SK-N-SH (cell line): ENCODE measurements at regions not wholly inside any gene's neighbourhood (a gene's known extent, or its start where the extent isn't known, plus 50 kb on each side); places are given as distances from the start of the nearest gene placed in this dataset.

ENCODE experiments used
- CTCF ChIA-PET: fragments of 300-600, 350-600 bp; formaldehyde crosslinking; extraction: SDS; loops from one replicate; lab custom pipeline; 2021; lab: Yijun Ruan, JAX
- POLR2A ChIA-PET: fragments of 350-600 bp; sonication (Branson Sonifier 250); formaldehyde crosslinking; extraction: SDS; loops from one replicate; lab custom pipeline; 2020; ENCODE audit warnings: antibody characterized with exemption, inconsistent platforms; lab: Yijun Ruan, JAX
- DNase-seq: peaks from one replicate; pipeline ENCODE4 v3.0.0; 2012
- H2AFZ ChIP-seq: fragments of 200-600 bp; sonication (generic); 2 replicates; pipeline ENCODE4 v1.8.1; 2016; ENCODE audit warnings: antibody characterized with exemption, mild to moderate bottlenecking, low read depth
- H3F3A ChIP-seq: fragments of 200-600 bp; sonication (generic); replicated peaks from 2 replicates; pipeline ENCODE3; 2016; ENCODE audit warnings: antibody characterized with exemption, mild to moderate bottlenecking; ENCODE audit not compliant: insufficient read depth
- H3K27ac ChIP-seq, 2 experiments: fragments of 200-500 bp in 1 of 2; fragments of 200-600 bp in 1 of 2; sonication (Bioruptor generic) in 1 of 2; sonication (generic), shearing (Covaris generic) in 1 of 2; 2 replicates each; pipeline versions ENCODE4 v1.5.1 to v1.6.1; 2014 to 2016; ENCODE audit warnings: low read depth in 2 of 2, inconsistent platforms in 1 of 2, low read length in 1 of 2, mild to moderate bottlenecking in 1 of 2, mixed read lengths in 1 of 2
- H3K27me3 ChIP-seq: fragments of 200-600 bp; sonication (generic), shearing (Covaris generic); 2 replicates; pipeline ENCODE4 v1.6.1; 2016; ENCODE audit warnings: mixed run types; ENCODE audit not compliant: insufficient read depth
- H3K36me3 ChIP-seq, 2 experiments: fragments of 200-500 bp in 1 of 2; fragments of 200-600 bp in 1 of 2; sonication (Bioruptor generic) in 1 of 2; sonication (generic) in 1 of 2; replicated peaks in 1 of 2; 2 replicates each; pipeline versions ENCODE3 to v1.5.1; 2014 to 2016; ENCODE audit warnings: low read length in 1 of 2, mild to moderate bottlenecking in 1 of 2; ENCODE audit not compliant: insufficient read depth in 2 of 2, control insufficient read depth in 1 of 2
- H3K4me1 ChIP-seq, 2 experiments: fragments of 200-500 bp in 1 of 2; fragments of 200-600 bp in 1 of 2; sonication (Bioruptor generic) in 1 of 2; sonication (generic), shearing (Covaris generic) in 1 of 2; 2 replicates each; pipeline versions ENCODE4 v1.5.1 to v1.6.1; 2014 to 2016; ENCODE audit warnings: low read depth in 1 of 2, low read length in 1 of 2, mixed run types in 1 of 2; ENCODE audit not compliant: insufficient read depth in 2 of 2, control insufficient read depth in 1 of 2
- H3K4me2 ChIP-seq: fragments of 200-600 bp; sonication (generic), shearing (Covaris generic); 2 replicates; pipeline ENCODE4 v1.6.1; 2017; ENCODE audit warnings: mixed run types
- H3K4me3 ChIP-seq, 2 experiments: fragments of 200-500 bp in 1 of 2; fragments of 200-600 bp in 1 of 2; sonication (Bioruptor generic) in 1 of 2; sonication (generic), shearing (Covaris generic) in 1 of 2; 2 replicates each; pipeline versions ENCODE4 v1.5.1 to v1.8.1; 2014 to 2016; ENCODE audit warnings: low read depth in 2 of 2, inconsistent platforms in 1 of 2, low read length in 1 of 2, mild to moderate bottlenecking in 1 of 2, mixed read lengths in 1 of 2, moderate library complexity in 1 of 2
- H3K79me2 ChIP-seq: fragments of 200-600 bp; sonication (generic); 2 replicates; pipeline ENCODE4 v1.8.1; 2017; ENCODE audit warnings: mild to moderate bottlenecking; ENCODE audit not compliant: insufficient read depth
- H3K9ac ChIP-seq: fragments of 200-600 bp; sonication (generic); 2 replicates; pipeline ENCODE4 v1.6.1; 2017; ENCODE audit warnings: mixed run types
- H3K9me2 ChIP-seq: fragments of 200-600 bp; sonication (generic); 2 replicates; pipeline ENCODE4 v1.6.1; 2017; ENCODE audit warnings: mixed run types
- H3K9me3 ChIP-seq: fragments of 200-600 bp; sonication (generic); 2 replicates; pipeline ENCODE4 v1.6.1; 2017; ENCODE audit warnings: mixed run types, mild to moderate bottlenecking, moderate library complexity
- H4K20me1 ChIP-seq: fragments of 200-600 bp; sonication (generic); 2 replicates; pipeline ENCODE4 v1.6.1; 2017; ENCODE audit warnings: mild to moderate bottlenecking, mixed run types; ENCODE audit not compliant: insufficient read depth
- CHD2 ChIP-seq: fragments of 150-350 bp; IDR thresholded peaks from 2 replicates; pipeline ENCODE4 v1.6.1; 2018; ENCODE audit warnings: low read length; ENCODE audit not compliant: partially characterized antibody
- ELF1 ChIP-seq: IDR thresholded peaks from 2 replicates; pipeline ENCODE4 v1.4.0; 2012
- EP300 ChIP-seq, 2 experiments: IDR thresholded peaks; 2 replicates each; pipeline versions ENCODE4 v1.4.0 to v1.6.1; 2012; ENCODE audit warnings: borderline replicate concordance in 1 of 2, low read depth in 1 of 2, low read length in 1 of 2
- FOXJ3 ChIP-seq: sonication (generic); formaldehyde crosslinking; IDR thresholded peaks from 2 replicates; pipeline ENCODE4 v1.5.1; 2020; ENCODE audit warnings: mild to moderate bottlenecking, missing genetic modification reagents
- FOXM1 ChIP-seq: IDR thresholded peaks from 2 replicates; pipeline ENCODE4 v1.4.0; 2012; ENCODE audit warnings: low read depth, mild to moderate bottlenecking
- GABPA ChIP-seq: IDR thresholded peaks from 2 replicates; pipeline ENCODE4 v1.4.0; 2012; ENCODE audit warnings: low read depth, mild to moderate bottlenecking
- MEF2A ChIP-seq: IDR thresholded peaks from 2 replicates; pipeline ENCODE4 v1.4.0; 2012; ENCODE audit warnings: low read depth, borderline replicate concordance
- MXI1 ChIP-seq: IDR thresholded peaks from 2 replicates; pipeline ENCODE4 v1.6.1; 2012; ENCODE audit warnings: mild to moderate bottlenecking, low read depth, low read length, improper control_type of control experiment
- NRF1 ChIP-seq: IDR thresholded peaks from 2 replicates; pipeline ENCODE4 v1.6.1; 2012; ENCODE audit warnings: low read depth, mild to moderate bottlenecking, low read length
- PBX3 ChIP-seq: IDR thresholded peaks from 2 replicates; pipeline ENCODE4; 2012
- POLR2AphosphoS5 ChIP-seq: IDR thresholded peaks from 2 replicates; pipeline ENCODE4 v1.6.1; 2012; ENCODE audit warnings: low read depth, low read length
- REST ChIP-seq: IDR thresholded peaks from 2 replicates; pipeline ENCODE4 v1.6.1; 2012; ENCODE audit warnings: mild to moderate bottlenecking, low read depth, low read length, moderate library complexity
- RFX5 ChIP-seq: IDR thresholded peaks from 2 replicates; pipeline ENCODE4 v1.6.1; 2012; ENCODE audit warnings: mild to moderate bottlenecking, improper control_type of control experiment, low read length
- RXRA ChIP-seq: IDR thresholded peaks from 2 replicates; pipeline ENCODE4 v1.4.0; 2012; ENCODE audit warnings: low read depth, mild to moderate bottlenecking, borderline replicate concordance
- TEAD4 ChIP-seq: IDR thresholded peaks from 2 replicates; pipeline ENCODE4 v1.4.0; 2012; ENCODE audit warnings: mild to moderate bottlenecking, borderline replicate concordance; ENCODE audit not compliant: insufficient read depth
- YY1 ChIP-seq: IDR thresholded peaks from 2 replicates; pipeline ENCODE4 v1.4.0; 2012; ENCODE audit warnings: low read depth, mild to moderate bottlenecking
- ZBTB33 ChIP-seq: IDR thresholded peaks from 2 replicates; pipeline ENCODE4 v1.4.0; 2012; ENCODE audit warnings: low read depth, borderline replicate concordance
- WGBS: methylation state at CpG from one replicate; pipeline ENCODE4 v1.1.6; 2017; ENCODE audit warnings: low lambda C conversion rate; 5-methylcytosine and 5-hydroxymethylcytosine counted together
- TF ChIP-seq, protein P1 (sequence below): IDR thresholded peaks from 2 replicates; pipeline ENCODE4 v1.4.0; 2012; ENCODE audit warnings: low read depth, borderline replicate concordance
- TF ChIP-seq, protein P2 (sequence below): fragments of 150-350 bp; IDR thresholded peaks from 2 replicates; pipeline ENCODE4 v1.6.1; 2017; ENCODE audit warnings: antibody characterized with exemption, low read length, low read depth, borderline replicate concordance

DNA sequence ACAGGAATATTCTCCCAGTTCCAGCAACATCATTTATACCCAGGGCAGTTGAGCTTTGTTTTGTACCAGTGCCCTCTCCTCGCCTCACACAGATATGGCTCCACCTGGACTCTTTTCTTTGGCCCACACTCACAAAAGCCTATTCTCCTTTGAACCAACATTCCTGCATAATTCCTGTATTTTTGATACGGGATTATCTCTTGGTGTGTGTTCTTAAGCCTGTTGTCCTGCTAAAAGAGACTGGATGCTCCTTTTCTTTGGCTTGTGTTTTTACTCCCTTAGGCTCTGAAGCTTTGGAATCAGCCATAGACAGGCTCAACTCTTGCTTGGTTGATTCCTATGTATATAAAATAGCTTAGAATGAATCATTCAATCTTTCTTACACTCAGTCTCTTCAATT, 305.4 kb upstream of the SATB1 start:
- no peak overlapping the region for H3K9ac ChIP-seq
- H3K9me3 ChIP-seq: no peaks in the 10 kb centered on the region
- ChIA-PET POLR2A (no interaction called here), CTCF (interaction anchor here (0.8 to 1.5 kb wide), 3 partner anchors 9 to 28 kb away, joined by 3 to 4 read pairs (median 4); no protein-coding TSS in a partner anchor)
- no peaks in the 10 kb centered on the region for H3K9me2 ChIP-seq
- no peak for DNase-seq
- no peak overlapping the region for H3K4me3 ChIP-seq
- no peak overlapping the region for H3K4me2 ChIP-seq
- peaks cover 0 to 6% of the 10 kb centered on the region in 2 experiments; a peak in 2 of 4 replicates for H3K4me1 ChIP-seq
- H3K27me3 ChIP-seq: no peaks in the 10 kb centered on the region
- no peaks in the 10 kb centered on the region for H3K36me3 ChIP-seq
- WGBS: 44% methylated on average over 2 of the region's 2 CpGs
- H3F3A ChIP-seq: no peaks in the 10 kb centered on the region
- H3K27ac ChIP-seq: no peak overlapping the region
- TF ChIP-seq GABPA (no peak), MXI1 (no peak), RFX5 (no peak), NRF1 (no peak), YY1 (no peak), EP300 (IDR thresholded peaks at IDR 0.05; ENCODE audit: borderline replicate concordance in 1 of 2, low read depth in 1 of 2, low read length in 1 of 2) (no peak), CHD2 (no peak), FOXM1 (no peak), ELF1 (no peak), RXRA (no peak), PBX3 (no peak), REST (no peak), FOXJ3 (CRISPR knock-in tag) (no peak), ZBTB33 (no peak), TEAD4 (no peak), POLR2AphosphoS5 (no peak), MEF2A (no peak)
- TF ChIP-seq, protein P1, sequence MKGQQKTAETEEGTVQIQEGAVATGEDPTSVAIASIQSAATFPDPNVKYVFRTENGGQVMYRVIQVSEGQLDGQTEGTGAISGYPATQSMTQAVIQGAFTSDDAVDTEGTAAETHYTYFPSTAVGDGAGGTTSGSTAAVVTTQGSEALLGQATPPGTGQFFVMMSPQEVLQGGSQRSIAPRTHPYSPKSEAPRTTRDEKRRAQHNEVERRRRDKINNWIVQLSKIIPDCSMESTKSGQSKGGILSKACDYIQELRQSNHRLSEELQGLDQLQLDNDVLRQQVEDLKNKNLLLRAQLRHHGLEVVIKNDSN: no peak
- TF ChIP-seq, protein P2, sequence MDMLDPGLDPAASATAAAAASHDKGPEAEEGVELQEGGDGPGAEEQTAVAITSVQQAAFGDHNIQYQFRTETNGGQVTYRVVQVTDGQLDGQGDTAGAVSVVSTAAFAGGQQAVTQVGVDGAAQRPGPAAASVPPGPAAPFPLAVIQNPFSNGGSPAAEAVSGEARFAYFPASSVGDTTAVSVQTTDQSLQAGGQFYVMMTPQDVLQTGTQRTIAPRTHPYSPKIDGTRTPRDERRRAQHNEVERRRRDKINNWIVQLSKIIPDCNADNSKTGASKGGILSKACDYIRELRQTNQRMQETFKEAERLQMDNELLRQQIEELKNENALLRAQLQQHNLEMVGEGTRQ: no peak
- H3K79me2 ChIP-seq: no peaks in the 10 kb centered on the region
- no peaks in the 10 kb centered on the region for H4K20me1 ChIP-seq
- no peak overlapping the region for H2AFZ ChIP-seq
